Panc1 (cell line): ENCODE measurements at regions not wholly inside any gene's neighbourhood (a gene's known extent, or its start where the extent isn't known, plus 50 kb on each side); places are given as distances from the start of the nearest gene placed in this dataset.

ENCODE experiments used
- POLR2AphosphoS5 ChIP-seq: IDR thresholded peaks from 2 replicates; pipeline ENCODE4 v1.6.1; 2012; ENCODE audit warnings: mild to moderate bottlenecking, low read depth, low read length, moderate library complexity
- TF ChIP-seq, protein P1 (sequence below): fragments of 450-650 bp; IDR thresholded peaks from 2 replicates; pipeline ENCODE4 v1.5.1; 2017; ENCODE audit warnings: mild to moderate bottlenecking

GRCh38 chr6:134517145-134517658 is 199.3 kb upstream of the SGK1 start:
- TF ChIP-seq, protein P1, sequence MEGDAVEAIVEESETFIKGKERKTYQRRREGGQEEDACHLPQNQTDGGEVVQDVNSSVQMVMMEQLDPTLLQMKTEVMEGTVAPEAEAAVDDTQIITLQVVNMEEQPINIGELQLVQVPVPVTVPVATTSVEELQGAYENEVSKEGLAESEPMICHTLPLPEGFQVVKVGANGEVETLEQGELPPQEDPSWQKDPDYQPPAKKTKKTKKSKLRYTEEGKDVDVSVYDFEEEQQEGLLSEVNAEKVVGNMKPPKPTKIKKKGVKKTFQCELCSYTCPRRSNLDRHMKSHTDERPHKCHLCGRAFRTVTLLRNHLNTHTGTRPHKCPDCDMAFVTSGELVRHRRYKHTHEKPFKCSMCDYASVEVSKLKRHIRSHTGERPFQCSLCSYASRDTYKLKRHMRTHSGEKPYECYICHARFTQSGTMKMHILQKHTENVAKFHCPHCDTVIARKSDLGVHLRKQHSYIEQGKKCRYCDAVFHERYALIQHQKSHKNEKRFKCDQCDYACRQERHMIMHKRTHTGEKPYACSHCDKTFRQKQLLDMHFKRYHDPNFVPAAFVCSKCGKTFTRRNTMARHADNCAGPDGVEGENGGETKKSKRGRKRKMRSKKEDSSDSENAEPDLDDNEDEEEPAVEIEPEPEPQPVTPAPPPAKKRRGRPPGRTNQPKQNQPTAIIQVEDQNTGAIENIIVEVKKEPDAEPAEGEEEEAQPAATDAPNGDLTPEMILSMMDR = no peak
- no peak for TF ChIP-seq POLR2AphosphoS5
